HG03520 (cell line): ENCODE measurements at regions not wholly inside any gene's neighbourhood (a gene's known extent, or its start where the extent isn't known, plus 50 kb on each side); places are given as distances from the start of the nearest gene placed in this dataset.

Source experiments
- ATAC-seq: cut with Tn5 transposase; IDR thresholded peaks from one replicate; pipeline ENCODE4 v1.9.1; 2021; ENCODE audit warnings: mild to moderate bottlenecking, moderate library complexity; ENCODE audit not compliant: unreplicated experiment

GRCh38 chr18:61148322-61148721 is 184.9 kb upstream of the CDH20 start:
- no peak for ATAC-seq

- ATAC-seq: no peak
Measured at GRCh38 chr18:61149786-61150185, 183.4 kb upstream of the CDH20 start.

GRCh38 chr18:61153571-61153970 is 179.7 kb upstream of the CDH20 start:
- no peak for ATAC-seq

GRCh38 chr18:61154866-61155265 is 178.4 kb upstream of the CDH20 start:
- ATAC-seq: no peak

- ATAC-seq: no peak
Measured at GRCh38 chr18:61155586-61155985, 177.6 kb upstream of the CDH20 start.

GRCh38 chr18:61157451-61157850 is 175.8 kb upstream of the CDH20 start:
- no peak for ATAC-seq

- no peak for ATAC-seq
Measured at GRCh38 chr18:61159246-61159645, 174.0 kb upstream of the CDH20 start.

GRCh38 chr18:61164321-61164720 is 168.9 kb upstream of the CDH20 start:
- ATAC-seq: no peak

GRCh38 chr18:61167902-61168301 is 165.3 kb upstream of the CDH20 start:
- no peak for ATAC-seq

- ATAC-seq: no peak
Measured at GRCh38 chr18:61169386-61169785, 163.8 kb upstream of the CDH20 start.

- ATAC-seq: no peak
Measured at GRCh38 chr18:61172624-61173023, 160.6 kb upstream of the CDH20 start.

GRCh38 chr18:61173554-61173953 is 159.7 kb upstream of the CDH20 start:
- ATAC-seq: no peak

- ATAC-seq: no peak
Measured at GRCh38 chr18:61183798-61184197, 149.4 kb upstream of the CDH20 start.

GRCh38 chr18:61187971-61188370 is 145.3 kb upstream of the CDH20 start:
- ATAC-seq: no peak

GRCh38 chr18:61189376-61189775 is 143.9 kb upstream of the CDH20 start:
- ATAC-seq: no peak

GRCh38 chr18:61194726-61195125 is 138.5 kb upstream of the CDH20 start:
- ATAC-seq: no peak

GRCh38 chr18:61196750-61197149 is 136.5 kb upstream of the CDH20 start:
- no peak for ATAC-seq

GRCh38 chr18:61198486-61198885 is 134.7 kb upstream of the CDH20 start:
- no peak for ATAC-seq

GRCh38 chr18:61199171-61199848 is 133.9 kb upstream of the CDH20 start:
- no peak for ATAC-seq

- no peak for ATAC-seq
Measured at GRCh38 chr18:61201511-61201910, 131.7 kb upstream of the CDH20 start.

- ATAC-seq: no peak
Measured at GRCh38 chr18:61203151-61203550, 130.1 kb upstream of the CDH20 start.

GRCh38 chr18:61209801-61210200 is 123.4 kb upstream of the CDH20 start:
- ATAC-seq: no peak

- ATAC-seq: no peak
Measured at GRCh38 chr18:61216051-61216450, 117.2 kb upstream of the CDH20 start.
